ENCODE measurements at regions not wholly inside any gene's neighbourhood (a gene's known extent, or its start where the extent isn't known, plus 50 kb on each side); places are given as distances from the start of the nearest gene placed in this dataset.

DNA sequence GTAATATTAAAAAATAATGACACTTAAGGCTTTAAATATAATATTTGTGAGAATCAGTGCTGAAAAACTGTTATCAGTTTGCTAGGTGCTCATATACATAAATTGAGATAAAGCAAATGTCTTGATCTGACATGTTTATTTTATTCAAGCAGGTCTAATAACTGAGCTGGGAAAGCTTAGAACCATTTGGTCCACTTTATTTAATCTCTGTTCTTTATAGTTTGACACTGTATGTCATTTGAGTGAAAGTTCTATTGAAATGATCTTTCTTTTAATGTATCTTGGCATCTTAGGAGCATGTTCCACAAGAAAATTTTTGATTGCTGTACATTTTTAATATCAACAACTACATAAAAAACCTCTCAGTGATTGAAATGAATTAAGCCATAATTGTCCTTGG is 772.0 kb upstream of the NRSN1 start:
- ChIA-PET CTCF (no interaction called here), POLR2A (no interaction called here)
- no peak for ATAC-seq
- Histone ChIP-seq H3K9me3 (no peaks in the 10 kb centered on the region), H3K4me2 (no peak overlapping the region), H3K4me1 (0 out of 3 replicates have a peak, but pooled peaks cover 5% of the 10 kb centered on the region), H3K4me3 (no peak overlapping the region), H3K27ac (no peak overlapping the region)
- FAIRE-seq, result no peak
- no peak for DNase-seq (ENCODE audit: low read depth in 1 of 2, low spot score in 1 of 2)
- TF ChIP-seq CHD4 (IDR thresholded peaks at IDR 0.05; ENCODE audit: borderline replicate concordance), result no peak
- TF ChIP-seq TP53 (CRISPR knock-in tag; IDR thresholded peaks at IDR 0.05), result no peak
- TF ChIP-seq HDAC2 (IDR thresholded peaks at IDR 0.05), result no peak
- TF ChIP-seq HMGXB4 (CRISPR knock-in tag; IDR thresholded peaks at IDR 0.05; ENCODE audit: borderline replicate concordance), result no peak
- TF ChIP-seq, protein P1, sequence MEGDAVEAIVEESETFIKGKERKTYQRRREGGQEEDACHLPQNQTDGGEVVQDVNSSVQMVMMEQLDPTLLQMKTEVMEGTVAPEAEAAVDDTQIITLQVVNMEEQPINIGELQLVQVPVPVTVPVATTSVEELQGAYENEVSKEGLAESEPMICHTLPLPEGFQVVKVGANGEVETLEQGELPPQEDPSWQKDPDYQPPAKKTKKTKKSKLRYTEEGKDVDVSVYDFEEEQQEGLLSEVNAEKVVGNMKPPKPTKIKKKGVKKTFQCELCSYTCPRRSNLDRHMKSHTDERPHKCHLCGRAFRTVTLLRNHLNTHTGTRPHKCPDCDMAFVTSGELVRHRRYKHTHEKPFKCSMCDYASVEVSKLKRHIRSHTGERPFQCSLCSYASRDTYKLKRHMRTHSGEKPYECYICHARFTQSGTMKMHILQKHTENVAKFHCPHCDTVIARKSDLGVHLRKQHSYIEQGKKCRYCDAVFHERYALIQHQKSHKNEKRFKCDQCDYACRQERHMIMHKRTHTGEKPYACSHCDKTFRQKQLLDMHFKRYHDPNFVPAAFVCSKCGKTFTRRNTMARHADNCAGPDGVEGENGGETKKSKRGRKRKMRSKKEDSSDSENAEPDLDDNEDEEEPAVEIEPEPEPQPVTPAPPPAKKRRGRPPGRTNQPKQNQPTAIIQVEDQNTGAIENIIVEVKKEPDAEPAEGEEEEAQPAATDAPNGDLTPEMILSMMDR (IDR thresholded peaks at IDR 0.05), result no peak
- TF ChIP-seq CBX8 (IDR thresholded peaks at IDR 0.05), result no peak
- no peak for TF ChIP-seq HOXB13 (CRISPR knock-in tag; IDR thresholded peaks at IDR 0.05; ENCODE audit: low read depth)
- TF ChIP-seq CEBPB (IDR thresholded peaks at IDR 0.05), result no peak
- TF ChIP-seq POLR2AphosphoS2 (conservative IDR thresholded peaks at IDR 0.05; ENCODE audit: low read length), result no peak
- TF ChIP-seq, protein P2, sequence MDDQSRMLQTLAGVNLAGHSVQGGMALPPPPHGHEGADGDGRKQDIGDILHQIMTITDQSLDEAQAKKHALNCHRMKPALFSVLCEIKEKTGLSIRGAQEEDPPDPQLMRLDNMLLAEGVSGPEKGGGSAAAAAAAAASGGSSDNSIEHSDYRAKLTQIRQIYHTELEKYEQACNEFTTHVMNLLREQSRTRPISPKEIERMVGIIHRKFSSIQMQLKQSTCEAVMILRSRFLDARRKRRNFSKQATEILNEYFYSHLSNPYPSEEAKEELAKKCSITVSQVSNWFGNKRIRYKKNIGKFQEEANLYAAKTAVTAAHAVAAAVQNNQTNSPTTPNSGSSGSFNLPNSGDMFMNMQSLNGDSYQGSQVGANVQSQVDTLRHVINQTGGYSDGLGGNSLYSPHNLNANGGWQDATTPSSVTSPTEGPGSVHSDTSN (IDR thresholded peaks at IDR 0.05), result no peak
- TF ChIP-seq, protein P3, sequence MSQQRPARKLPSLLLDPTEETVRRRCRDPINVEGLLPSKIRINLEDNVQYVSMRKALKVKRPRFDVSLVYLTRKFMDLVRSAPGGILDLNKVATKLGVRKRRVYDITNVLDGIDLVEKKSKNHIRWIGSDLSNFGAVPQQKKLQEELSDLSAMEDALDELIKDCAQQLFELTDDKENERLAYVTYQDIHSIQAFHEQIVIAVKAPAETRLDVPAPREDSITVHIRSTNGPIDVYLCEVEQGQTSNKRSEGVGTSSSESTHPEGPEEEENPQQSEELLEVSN (IDR thresholded peaks at IDR 0.05; ENCODE audit: borderline replicate concordance, low read depth), result no peak
- TF ChIP-seq EHF (CRISPR knock-in tag; IDR thresholded peaks at IDR 0.05), result no peak
- TF ChIP-seq, protein P4, sequence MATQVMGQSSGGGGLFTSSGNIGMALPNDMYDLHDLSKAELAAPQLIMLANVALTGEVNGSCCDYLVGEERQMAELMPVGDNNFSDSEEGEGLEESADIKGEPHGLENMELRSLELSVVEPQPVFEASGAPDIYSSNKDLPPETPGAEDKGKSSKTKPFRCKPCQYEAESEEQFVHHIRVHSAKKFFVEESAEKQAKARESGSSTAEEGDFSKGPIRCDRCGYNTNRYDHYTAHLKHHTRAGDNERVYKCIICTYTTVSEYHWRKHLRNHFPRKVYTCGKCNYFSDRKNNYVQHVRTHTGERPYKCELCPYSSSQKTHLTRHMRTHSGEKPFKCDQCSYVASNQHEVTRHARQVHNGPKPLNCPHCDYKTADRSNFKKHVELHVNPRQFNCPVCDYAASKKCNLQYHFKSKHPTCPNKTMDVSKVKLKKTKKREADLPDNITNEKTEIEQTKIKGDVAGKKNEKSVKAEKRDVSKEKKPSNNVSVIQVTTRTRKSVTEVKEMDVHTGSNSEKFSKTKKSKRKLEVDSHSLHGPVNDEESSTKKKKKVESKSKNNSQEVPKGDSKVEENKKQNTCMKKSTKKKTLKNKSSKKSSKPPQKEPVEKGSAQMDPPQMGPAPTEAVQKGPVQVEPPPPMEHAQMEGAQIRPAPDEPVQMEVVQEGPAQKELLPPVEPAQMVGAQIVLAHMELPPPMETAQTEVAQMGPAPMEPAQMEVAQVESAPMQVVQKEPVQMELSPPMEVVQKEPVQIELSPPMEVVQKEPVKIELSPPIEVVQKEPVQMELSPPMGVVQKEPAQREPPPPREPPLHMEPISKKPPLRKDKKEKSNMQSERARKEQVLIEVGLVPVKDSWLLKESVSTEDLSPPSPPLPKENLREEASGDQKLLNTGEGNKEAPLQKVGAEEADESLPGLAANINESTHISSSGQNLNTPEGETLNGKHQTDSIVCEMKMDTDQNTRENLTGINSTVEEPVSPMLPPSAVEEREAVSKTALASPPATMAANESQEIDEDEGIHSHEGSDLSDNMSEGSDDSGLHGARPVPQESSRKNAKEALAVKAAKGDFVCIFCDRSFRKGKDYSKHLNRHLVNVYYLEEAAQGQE (IDR thresholded peaks at IDR 0.05), result no peak
- no peak for TF ChIP-seq TFCP2L1 (CRISPR knock-in tag; IDR thresholded peaks at IDR 0.05)
- TF ChIP-seq GATA3 (IDR thresholded peaks at IDR 0.05; ENCODE audit: borderline replicate concordance), result no peak
- no peak for TF ChIP-seq KDM1A (IDR thresholded peaks at IDR 0.05; ENCODE audit: low read depth)

- Histone ChIP-seq H3K27ac (no peak overlapping the region), H3K9me3 (no peaks in the 10 kb centered on the region), H3K4me3 (no peak overlapping the region), H3K4me1 (no peaks in the 10 kb centered on the region), H3K4me2 (no peak overlapping the region)
- no peak for TF ChIP-seq ESRRA (IDR thresholded peaks at IDR 0.05; ENCODE audit: borderline replicate concordance, low read length)
- ATAC-seq, result no peak
- ChIA-PET CTCF (no interaction called here), POLR2A (no interaction called here)
- DNase-seq (ENCODE audit: low read depth in 1 of 2, low spot score in 1 of 2), result no peak
- no peak for FAIRE-seq
- 17% methylated on average over 2 of the region's 2 CpGs for WGBS (ENCODE audit: missing lambda C conversion rate)
Measured at GRCh38 chr6:23357185-23357766, 768.7 kb upstream of the NRSN1 start.

All from A549 (cell line).